ENCODE measurements at regions not wholly inside any gene's neighbourhood (a gene's known extent, or its start where the extent isn't known, plus 50 kb on each side); places are given as distances from the start of the nearest gene placed in this dataset.

DNA sequence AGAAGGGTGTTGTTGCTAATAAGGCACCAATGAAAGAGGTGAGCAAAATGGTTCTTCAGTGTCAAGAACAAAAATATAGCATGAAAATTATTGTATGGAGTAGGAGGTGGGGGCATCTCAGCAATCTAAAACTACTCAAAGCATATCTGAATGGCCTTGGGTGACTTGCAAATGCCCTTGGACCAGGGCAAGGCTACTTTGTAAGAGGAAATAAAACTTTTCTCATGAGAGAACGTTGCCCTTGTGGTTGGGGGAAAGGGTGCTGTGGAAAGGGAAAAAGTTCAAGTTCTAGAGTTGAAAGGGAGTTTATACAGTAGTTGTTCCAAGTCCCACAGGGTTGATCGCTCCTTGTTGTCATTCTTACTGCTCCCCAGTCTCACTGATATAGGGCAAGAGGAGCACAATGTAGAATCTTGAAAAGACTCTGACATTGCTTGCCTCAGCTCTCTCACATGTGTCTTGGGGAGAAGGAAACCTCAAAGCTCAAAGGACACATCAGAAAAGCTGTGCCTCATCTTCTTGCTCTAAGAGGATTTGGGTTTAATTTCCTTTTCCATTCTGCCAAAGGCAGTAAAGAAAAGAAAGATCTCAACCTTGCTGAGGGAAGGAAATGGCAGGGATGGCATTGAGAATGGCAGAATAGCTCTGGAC lies 270.5 kb downstream of the DUSP6 start:
- in situ Hi-C loops (cut with HindIII; ENCODE audit: low sequenced_read_pairs) = no loop called here
- no peak for DNase-seq (ENCODE audit: low read depth)
- no peak overlapping the region for H3K4me3 ChIP-seq (ENCODE audit: low read depth, low read length)
- TF ChIP-seq, protein P1, sequence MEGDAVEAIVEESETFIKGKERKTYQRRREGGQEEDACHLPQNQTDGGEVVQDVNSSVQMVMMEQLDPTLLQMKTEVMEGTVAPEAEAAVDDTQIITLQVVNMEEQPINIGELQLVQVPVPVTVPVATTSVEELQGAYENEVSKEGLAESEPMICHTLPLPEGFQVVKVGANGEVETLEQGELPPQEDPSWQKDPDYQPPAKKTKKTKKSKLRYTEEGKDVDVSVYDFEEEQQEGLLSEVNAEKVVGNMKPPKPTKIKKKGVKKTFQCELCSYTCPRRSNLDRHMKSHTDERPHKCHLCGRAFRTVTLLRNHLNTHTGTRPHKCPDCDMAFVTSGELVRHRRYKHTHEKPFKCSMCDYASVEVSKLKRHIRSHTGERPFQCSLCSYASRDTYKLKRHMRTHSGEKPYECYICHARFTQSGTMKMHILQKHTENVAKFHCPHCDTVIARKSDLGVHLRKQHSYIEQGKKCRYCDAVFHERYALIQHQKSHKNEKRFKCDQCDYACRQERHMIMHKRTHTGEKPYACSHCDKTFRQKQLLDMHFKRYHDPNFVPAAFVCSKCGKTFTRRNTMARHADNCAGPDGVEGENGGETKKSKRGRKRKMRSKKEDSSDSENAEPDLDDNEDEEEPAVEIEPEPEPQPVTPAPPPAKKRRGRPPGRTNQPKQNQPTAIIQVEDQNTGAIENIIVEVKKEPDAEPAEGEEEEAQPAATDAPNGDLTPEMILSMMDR (IDR thresholded peaks at IDR 0.05; ENCODE audit: low read depth, low read length, missing control alignments) = no peak

DNA sequence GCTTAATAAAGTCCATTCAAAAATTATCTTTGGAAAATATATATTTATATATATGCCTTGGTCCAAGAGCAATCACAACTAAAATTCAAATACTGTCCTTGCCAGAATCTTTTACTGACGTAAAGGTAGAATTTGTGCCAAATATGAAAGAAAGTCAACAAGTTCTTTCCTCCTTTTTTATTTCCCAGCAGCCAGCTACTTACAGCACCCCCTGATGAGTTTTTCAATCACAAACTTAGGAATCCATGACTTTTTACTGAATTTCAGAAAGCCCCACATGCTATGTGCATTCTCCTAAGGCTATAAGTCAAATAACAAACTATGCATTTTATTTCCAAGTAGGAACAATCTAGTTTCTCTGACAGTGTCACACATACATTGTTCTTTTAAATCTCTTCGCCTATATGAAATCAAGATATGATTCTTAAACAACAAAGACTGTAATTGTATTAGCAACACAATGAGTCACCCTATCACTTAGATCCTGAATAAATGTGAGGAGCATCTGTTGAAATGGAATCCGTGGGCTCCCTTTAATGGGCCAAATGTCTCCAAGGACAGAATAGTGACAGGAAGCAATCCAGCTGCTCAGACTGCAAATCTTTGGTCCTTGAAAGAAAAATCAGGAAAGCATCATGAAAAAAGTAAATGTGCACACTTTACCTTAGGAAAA lies 271.4 kb downstream of the DUSP6 start:
- no peak overlapping the region for H3K4me3 ChIP-seq (ENCODE audit: low read depth, low read length)
- no peak for DNase-seq (ENCODE audit: low read depth)
- in situ Hi-C loops (cut with HindIII; ENCODE audit: low sequenced_read_pairs) = no loop called here
- TF ChIP-seq, protein P1 (IDR thresholded peaks at IDR 0.05; ENCODE audit: low read depth, low read length, missing control alignments) = no peak

GRCh38 chr12:89075880-89076540 lies 276.3 kb downstream of the DUSP6 start:
- no peak for DNase-seq (ENCODE audit: low read depth)
- in situ Hi-C loops (cut with HindIII; ENCODE audit: low sequenced_read_pairs) = no loop called here
- TF ChIP-seq, protein P1 (IDR thresholded peaks at IDR 0.05; ENCODE audit: low read depth, low read length, missing control alignments) = no peak
- H3K4me3 ChIP-seq (ENCODE audit: low read depth, low read length) = no peak overlapping the region

- no peak overlapping the region for H3K4me3 ChIP-seq (ENCODE audit: low read depth, low read length)
- in situ Hi-C loops (cut with HindIII; ENCODE audit: low sequenced_read_pairs) = no loop called here
- DNase-seq (ENCODE audit: low read depth) = no peak
- TF ChIP-seq, protein P1 (IDR thresholded peaks at IDR 0.05; ENCODE audit: low read depth, low read length, missing control alignments) = no peak
Measured at GRCh38 chr12:89073659-89074058, 278.6 kb downstream of the DUSP6 start.

DNA sequence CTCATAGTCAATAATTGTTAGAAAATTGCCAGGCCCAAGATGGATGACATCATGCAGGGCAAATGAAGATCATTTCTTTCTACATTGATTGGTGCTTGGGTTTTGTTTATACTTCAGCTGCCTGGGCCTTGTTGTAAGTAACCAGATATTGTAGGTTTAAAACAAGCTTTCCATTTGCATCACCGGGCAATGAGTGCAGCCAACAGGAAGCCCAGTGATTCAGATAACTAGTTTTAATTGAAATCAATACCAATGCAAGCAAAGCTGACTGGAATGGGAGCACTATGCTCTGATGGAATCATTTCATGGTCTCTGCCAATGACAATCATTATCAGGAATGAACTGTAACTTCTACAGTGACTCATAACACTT lies 279.3 kb downstream of the DUSP6 start:
- no peak overlapping the region for H3K4me3 ChIP-seq (ENCODE audit: low read depth, low read length)
- in situ Hi-C loops (cut with HindIII; ENCODE audit: low sequenced_read_pairs) = no loop called here
- TF ChIP-seq, protein P1 (IDR thresholded peaks at IDR 0.05; ENCODE audit: low read depth, low read length, missing control alignments) = no peak
- no peak for DNase-seq (ENCODE audit: low read depth)

DNA sequence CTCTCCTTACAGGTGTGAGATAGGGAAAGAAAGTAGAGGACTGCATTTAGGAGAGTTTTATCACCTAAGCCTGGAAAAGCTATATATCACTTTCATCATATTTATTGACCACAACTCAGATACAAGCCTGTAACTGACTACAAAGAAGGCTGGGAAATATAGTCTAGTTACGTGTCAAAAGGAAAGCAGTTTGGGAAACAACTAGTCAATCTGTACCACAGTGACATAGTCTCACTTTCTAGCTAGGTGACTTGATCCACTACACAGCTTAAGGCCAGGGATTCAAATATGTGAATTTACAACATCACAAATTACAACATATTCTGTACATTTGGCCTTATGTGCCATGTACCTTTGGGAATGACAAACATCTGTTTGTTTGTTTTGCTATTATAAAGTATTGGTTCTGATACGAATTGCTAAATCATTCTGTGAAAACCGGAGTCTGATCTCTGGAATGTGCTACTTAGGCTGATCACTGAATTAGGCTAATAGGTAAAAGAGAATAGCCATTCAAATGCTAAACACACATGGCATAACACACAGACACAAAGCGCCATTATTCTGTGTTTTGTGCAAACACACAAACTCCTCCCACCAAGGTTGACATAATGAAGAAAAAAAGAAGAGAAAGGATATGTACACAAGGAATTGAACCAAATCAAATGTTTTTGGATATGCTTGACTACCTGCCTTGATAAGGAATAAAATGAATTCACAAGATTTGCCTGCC lies 279.8 kb downstream of the DUSP6 start:
- TF ChIP-seq, protein P1 (IDR thresholded peaks at IDR 0.05; ENCODE audit: low read depth, low read length, missing control alignments) = no peak
- in situ Hi-C loops (cut with HindIII; ENCODE audit: low sequenced_read_pairs) = no loop called here
- no peak overlapping the region for H3K4me3 ChIP-seq (ENCODE audit: low read depth, low read length)
- no peak for DNase-seq (ENCODE audit: low read depth)
